Loucy (cell line): ENCODE measurements at regions not wholly inside any gene's neighbourhood (a gene's known extent, or its start where the extent isn't known, plus 50 kb on each side); places are given as distances from the start of the nearest gene placed in this dataset.

Experiments used
- CTCF ChIP-seq: fragments of 200-600 bp; sonication (generic); conservative IDR thresholded peaks from 2 replicates; pipeline ENCODE4 v1.5.1; 2014; ENCODE audit warnings: mild to moderate bottlenecking, antibody characterized with exemption, low read length
- EZH2phosphoT487 ChIP-seq: fragments of 200-600 bp; IDR thresholded peaks from 2 replicates; pipeline ENCODE4 v1.6.1; 2018; ENCODE audit warnings: antibody characterized with exemption, mild to moderate bottlenecking, moderate library complexity, borderline replicate concordance

- TF ChIP-seq CTCF = no peak
- TF ChIP-seq EZH2phosphoT487 = no peak
These were observed 251.0 kb downstream of the CDH11 start for GRCh38 chr16:64870859-64871258.
